GM12892 (cell line): ENCODE measurements at regions not wholly inside any gene's neighbourhood (a gene's known extent, or its start where the extent isn't known, plus 50 kb on each side); places are given as distances from the start of the nearest gene placed in this dataset.

Experiments used
- POLR2A ChIP-seq: IDR thresholded peaks from 2 replicates; pipeline ENCODE4 v1.6.1; 2011; ENCODE audit warnings: low read depth, low read length, control low read depth
- POLR2AphosphoS5 ChIP-seq: IDR thresholded peaks from 2 replicates; pipeline ENCODE4 v1.6.1; 2011; ENCODE audit warnings: low read depth, low read length, control low read depth
- TAF1 ChIP-seq: IDR thresholded peaks from 2 replicates; pipeline ENCODE4 v1.6.1; 2011; ENCODE audit warnings: low read depth, mild to moderate bottlenecking, control low read depth, low read length, borderline replicate concordance

DNA sequence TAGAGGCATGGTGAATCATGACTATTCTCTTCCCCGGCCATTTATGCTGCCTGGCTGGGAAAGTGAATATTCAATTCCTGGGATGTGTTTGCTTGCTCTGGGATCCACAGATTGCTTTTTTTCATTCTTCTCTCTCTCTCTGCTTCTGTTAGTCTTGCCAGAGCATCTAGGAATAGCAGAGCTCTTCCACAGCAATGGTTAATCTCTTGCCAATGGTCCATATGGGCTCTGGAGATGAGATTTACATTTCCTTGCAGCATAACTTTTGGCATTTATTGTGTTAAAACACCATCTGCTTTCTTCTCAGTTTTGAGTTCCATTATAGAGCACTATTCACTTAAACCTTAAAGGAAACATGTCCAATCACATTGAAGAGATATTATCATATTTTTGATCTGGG is 59.2 kb upstream of the GUCY1A1 start:
- TF ChIP-seq POLR2A (no peak), TAF1 (no peak), POLR2AphosphoS5 (no peak)
